KMS-11 (cell line): ENCODE measurements at regions not wholly inside any gene's neighbourhood (a gene's known extent, or its start where the extent isn't known, plus 50 kb on each side); places are given as distances from the start of the nearest gene placed in this dataset.

Experiments used
- H2AFZ ChIP-seq: fragments of 200-600 bp; sonication (generic); 2 replicates; pipeline ENCODE4 v1.6.1; 2016; ENCODE audit warnings: antibody characterized with exemption, mixed run types, low read depth
- H3K27ac ChIP-seq: fragments of 200-600 bp; sonication (generic); 2 replicates; pipeline ENCODE4 v1.6.1; 2016; ENCODE audit warnings: mild to moderate bottlenecking, mixed run types
- H3K27me3 ChIP-seq: fragments of 200-600 bp; sonication (generic); 2 replicates; pipeline ENCODE4 v1.6.1; 2017; ENCODE audit warnings: mild to moderate bottlenecking, low read depth, mixed run types, moderate library complexity; ENCODE audit not compliant: insufficient read depth
- H3K36me3 ChIP-seq: fragments of 200-600 bp; sonication (generic); 2 replicates; pipeline ENCODE4 v1.6.1; 2017; ENCODE audit warnings: mild to moderate bottlenecking, mixed run types; ENCODE audit not compliant: insufficient read depth
- H3K4me1 ChIP-seq: fragments of 200-600 bp; sonication (generic); 2 replicates; pipeline ENCODE4 v1.6.1; 2016; ENCODE audit warnings: mild to moderate bottlenecking, low read depth, mixed run types; ENCODE audit not compliant: poor library complexity, severe bottlenecking
- H3K4me2 ChIP-seq: fragments of 200-600 bp; sonication (generic); 2 replicates; pipeline ENCODE4 v1.7.0; 2016; ENCODE audit warnings: mild to moderate bottlenecking, mixed run types
- H3K4me3 ChIP-seq: fragments of 200-600 bp; sonication (generic); IDR thresholded peaks from 2 replicates; pipeline ENCODE4 v1.6.1; 2017; ENCODE audit warnings: low read depth, low read length, mixed read lengths; ENCODE audit not compliant: insufficient read depth
- H3K79me2 ChIP-seq: fragments of 200-600 bp; sonication (generic); 2 replicates; pipeline ENCODE4 v1.6.1; 2016; ENCODE audit warnings: low read depth, mixed run types; ENCODE audit not compliant: insufficient read depth
- H3K9ac ChIP-seq: fragments of 200-600 bp; sonication (generic); 2 replicates; pipeline ENCODE4 v1.6.1; 2016; ENCODE audit warnings: mild to moderate bottlenecking, mixed run types
- H4K20me1 ChIP-seq: fragments of 200-600 bp; sonication (generic); 2 replicates; pipeline ENCODE4 v1.6.1; 2016; ENCODE audit warnings: mild to moderate bottlenecking, mixed run types; ENCODE audit not compliant: insufficient read depth
- TF ChIP-seq, protein P1 (sequence below): fragments of 200-600 bp; sonication (generic); conservative IDR thresholded peaks from 2 replicates; pipeline ENCODE4 v1.6.1; 2017; ENCODE audit warnings: low read depth, mild to moderate bottlenecking, antibody characterized with exemption, low read length, moderate library complexity, mixed read lengths

DNA sequence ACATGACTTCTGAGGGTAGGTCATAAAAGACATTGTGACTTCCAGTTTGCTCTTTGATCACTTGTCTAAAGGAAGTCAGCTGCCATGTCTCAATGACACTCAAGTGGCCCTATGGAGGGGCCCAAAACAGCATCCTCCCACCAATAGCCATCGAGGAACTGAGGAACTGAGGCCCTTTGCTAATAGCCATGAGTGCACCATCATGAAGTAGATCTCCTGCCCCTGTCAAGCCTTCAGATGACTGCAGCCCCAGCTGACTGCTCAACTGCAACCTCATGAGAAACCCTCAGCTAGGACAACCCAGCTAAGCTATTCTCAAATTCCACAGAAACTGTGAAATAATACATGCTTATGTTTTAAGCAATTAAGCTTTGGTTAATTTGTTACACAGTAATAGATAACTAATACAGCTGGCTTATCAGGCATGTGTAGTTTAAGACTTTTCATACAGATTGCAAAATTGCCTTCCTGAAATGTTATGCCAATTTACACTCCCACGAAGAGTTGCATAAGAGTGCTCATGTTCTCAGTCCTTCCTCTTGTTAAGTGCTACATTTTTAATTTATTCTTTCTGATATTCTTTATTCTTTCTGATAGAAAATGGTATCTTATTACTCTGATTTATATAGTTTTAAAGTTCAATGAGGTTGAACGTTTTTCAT, 105.6 kb upstream of the NDUFV2 start:
- no peaks in the 10 kb centered on the region for H3K36me3 ChIP-seq
- TF ChIP-seq, protein P1, sequence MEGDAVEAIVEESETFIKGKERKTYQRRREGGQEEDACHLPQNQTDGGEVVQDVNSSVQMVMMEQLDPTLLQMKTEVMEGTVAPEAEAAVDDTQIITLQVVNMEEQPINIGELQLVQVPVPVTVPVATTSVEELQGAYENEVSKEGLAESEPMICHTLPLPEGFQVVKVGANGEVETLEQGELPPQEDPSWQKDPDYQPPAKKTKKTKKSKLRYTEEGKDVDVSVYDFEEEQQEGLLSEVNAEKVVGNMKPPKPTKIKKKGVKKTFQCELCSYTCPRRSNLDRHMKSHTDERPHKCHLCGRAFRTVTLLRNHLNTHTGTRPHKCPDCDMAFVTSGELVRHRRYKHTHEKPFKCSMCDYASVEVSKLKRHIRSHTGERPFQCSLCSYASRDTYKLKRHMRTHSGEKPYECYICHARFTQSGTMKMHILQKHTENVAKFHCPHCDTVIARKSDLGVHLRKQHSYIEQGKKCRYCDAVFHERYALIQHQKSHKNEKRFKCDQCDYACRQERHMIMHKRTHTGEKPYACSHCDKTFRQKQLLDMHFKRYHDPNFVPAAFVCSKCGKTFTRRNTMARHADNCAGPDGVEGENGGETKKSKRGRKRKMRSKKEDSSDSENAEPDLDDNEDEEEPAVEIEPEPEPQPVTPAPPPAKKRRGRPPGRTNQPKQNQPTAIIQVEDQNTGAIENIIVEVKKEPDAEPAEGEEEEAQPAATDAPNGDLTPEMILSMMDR, result no peak
- H3K4me2 ChIP-seq, result no peak overlapping the region
- H3K27ac ChIP-seq, result no peak overlapping the region
- no peak overlapping the region for H3K4me3 ChIP-seq
- no peak overlapping the region for H3K9ac ChIP-seq
- no peaks in the 10 kb centered on the region for H3K27me3 ChIP-seq
- H3K79me2 ChIP-seq, result no peaks in the 10 kb centered on the region
- no peaks in the 10 kb centered on the region for H4K20me1 ChIP-seq
- no peak overlapping the region for H2AFZ ChIP-seq
- no peaks in the 10 kb centered on the region for H3K4me1 ChIP-seq

DNA sequence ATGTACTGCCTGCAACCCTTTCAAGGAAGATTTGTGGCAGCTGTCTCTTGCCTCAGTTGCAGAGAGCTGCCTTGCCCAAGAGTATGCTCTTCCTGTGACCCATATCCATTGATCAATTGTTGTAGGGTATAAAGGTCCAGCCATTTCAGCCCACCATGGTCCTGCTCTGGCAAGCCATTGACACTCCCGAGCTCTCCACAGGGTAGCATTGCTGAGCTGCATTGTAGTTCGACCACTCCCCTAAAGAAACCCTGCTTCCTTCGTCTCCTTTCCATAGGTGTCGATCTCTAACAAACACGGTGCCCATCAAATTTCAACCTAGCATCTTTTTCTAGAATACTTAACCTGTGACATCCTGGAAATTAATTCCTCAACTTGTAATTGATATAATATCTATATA, 104.9 kb upstream of the NDUFV2 start:
- TF ChIP-seq, protein P1, result no peak
- H3K79me2 ChIP-seq, result no peaks in the 10 kb centered on the region
- no peaks in the 10 kb centered on the region for H3K4me1 ChIP-seq
- H3K4me3 ChIP-seq, result no peak overlapping the region
- no peak overlapping the region for H3K27ac ChIP-seq
- H3K27me3 ChIP-seq, result no peaks in the 10 kb centered on the region
- no peak overlapping the region for H3K9ac ChIP-seq
- H3K4me2 ChIP-seq, result no peak overlapping the region
- H3K36me3 ChIP-seq, result no peaks in the 10 kb centered on the region
- no peaks in the 10 kb centered on the region for H4K20me1 ChIP-seq
- no peak overlapping the region for H2AFZ ChIP-seq

- H2AFZ ChIP-seq, result no peak overlapping the region
- H3K4me2 ChIP-seq, result no peak overlapping the region
- no peaks in the 10 kb centered on the region for H3K4me1 ChIP-seq
- H3K9ac ChIP-seq, result no peak overlapping the region
- H4K20me1 ChIP-seq, result no peaks in the 10 kb centered on the region
- H3K4me3 ChIP-seq, result no peak overlapping the region
- H3K36me3 ChIP-seq, result no peaks in the 10 kb centered on the region
- no peaks in the 10 kb centered on the region for H3K27me3 ChIP-seq
- no peak overlapping the region for H3K27ac ChIP-seq
- TF ChIP-seq, protein P1, result no peak
- no peaks in the 10 kb centered on the region for H3K79me2 ChIP-seq
These were observed 103.8 kb upstream of the NDUFV2 start for GRCh38 chr18:8998481-8999217.

DNA sequence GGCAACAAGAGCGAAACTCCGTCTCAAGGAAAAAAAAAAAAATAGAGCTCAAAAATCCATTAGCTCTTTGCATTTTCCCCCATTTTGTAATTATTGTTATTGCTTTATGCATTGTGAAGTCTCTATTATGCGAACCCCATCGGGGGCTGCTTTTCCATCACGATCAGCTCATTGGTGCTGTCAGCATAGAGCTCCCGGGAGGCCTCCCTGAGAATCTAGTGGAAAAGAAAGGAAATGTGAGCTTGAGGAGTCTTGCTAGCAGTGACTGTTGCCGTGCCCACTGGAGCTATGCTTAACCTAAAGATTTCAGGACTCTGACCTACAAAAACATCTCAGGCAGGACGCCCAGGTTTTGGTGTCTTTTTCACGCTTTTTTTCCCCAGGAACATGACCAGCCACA, 102.6 kb upstream of the NDUFV2 start:
- Histone ChIP-seq H4K20me1 (no peaks in the 10 kb centered on the region), H3K4me3 (no peak overlapping the region), H3K27ac (no peak overlapping the region), H3K27me3 (no peaks in the 10 kb centered on the region), H3K4me1 (no peaks in the 10 kb centered on the region), H3K9ac (no peak overlapping the region), H3K4me2 (no peak overlapping the region), H3K36me3 (no peaks in the 10 kb centered on the region), H3K79me2 (no peaks in the 10 kb centered on the region), H2AFZ (no peak overlapping the region)
- TF ChIP-seq, protein P1, result no peak
